ENCODE measurements at regions not wholly inside any gene's neighbourhood (a gene's known extent, or its start where the extent isn't known, plus 50 kb on each side); places are given as distances from the start of the nearest gene placed in this dataset.

DNA sequence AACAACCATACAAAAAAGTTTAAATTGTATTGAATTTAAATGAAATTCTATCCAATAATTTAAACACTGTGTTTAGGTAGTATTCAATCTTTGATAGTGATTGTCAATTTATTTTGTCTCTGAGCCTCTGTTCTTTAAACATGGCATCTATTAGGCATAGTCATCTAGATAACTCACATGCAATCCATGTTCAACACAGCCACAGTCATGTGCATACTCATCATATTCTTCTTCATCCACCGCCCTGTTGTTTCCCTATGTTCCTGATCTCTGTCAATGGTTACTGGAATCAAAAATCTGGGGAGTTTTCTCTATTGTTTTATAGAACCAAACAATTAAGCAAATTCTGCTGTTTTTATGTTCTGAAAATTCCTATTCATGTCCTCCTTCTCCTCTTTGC lies 521.1 kb upstream of the DAB2 start:
- TF ChIP-seq, protein P1, sequence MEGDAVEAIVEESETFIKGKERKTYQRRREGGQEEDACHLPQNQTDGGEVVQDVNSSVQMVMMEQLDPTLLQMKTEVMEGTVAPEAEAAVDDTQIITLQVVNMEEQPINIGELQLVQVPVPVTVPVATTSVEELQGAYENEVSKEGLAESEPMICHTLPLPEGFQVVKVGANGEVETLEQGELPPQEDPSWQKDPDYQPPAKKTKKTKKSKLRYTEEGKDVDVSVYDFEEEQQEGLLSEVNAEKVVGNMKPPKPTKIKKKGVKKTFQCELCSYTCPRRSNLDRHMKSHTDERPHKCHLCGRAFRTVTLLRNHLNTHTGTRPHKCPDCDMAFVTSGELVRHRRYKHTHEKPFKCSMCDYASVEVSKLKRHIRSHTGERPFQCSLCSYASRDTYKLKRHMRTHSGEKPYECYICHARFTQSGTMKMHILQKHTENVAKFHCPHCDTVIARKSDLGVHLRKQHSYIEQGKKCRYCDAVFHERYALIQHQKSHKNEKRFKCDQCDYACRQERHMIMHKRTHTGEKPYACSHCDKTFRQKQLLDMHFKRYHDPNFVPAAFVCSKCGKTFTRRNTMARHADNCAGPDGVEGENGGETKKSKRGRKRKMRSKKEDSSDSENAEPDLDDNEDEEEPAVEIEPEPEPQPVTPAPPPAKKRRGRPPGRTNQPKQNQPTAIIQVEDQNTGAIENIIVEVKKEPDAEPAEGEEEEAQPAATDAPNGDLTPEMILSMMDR (IDR thresholded peaks at IDR 0.05): no peak
- no peak for TF ChIP-seq POLR2AphosphoS5 (IDR thresholded peaks at IDR 0.05)
- TF ChIP-seq POLR2A (IDR thresholded peaks at IDR 0.05): no peak
